ENCODE measurements at regions not wholly inside any gene's neighbourhood (a gene's known extent, or its start where the extent isn't known, plus 50 kb on each side); places are given as distances from the start of the nearest gene placed in this dataset.

DNA sequence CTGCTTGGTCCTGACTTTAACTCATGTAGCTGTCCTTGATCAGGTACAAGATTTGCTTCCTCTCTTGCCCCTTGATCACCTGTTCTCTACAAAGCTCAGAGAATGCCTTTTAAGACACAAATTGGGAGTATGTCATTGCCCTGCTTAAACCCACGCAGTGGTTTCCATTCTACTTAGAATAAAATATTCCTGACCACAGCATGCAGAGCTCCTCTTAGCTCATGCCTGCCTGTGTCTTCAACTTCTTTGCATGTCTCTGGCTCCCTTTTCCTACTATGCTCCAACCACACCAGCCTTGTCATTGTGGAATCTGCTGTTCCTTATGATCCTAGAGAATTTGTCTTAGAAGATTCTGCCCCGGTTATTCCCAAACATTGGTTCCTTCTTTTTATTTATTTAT, 393.1 kb downstream of the RRAGC start:
- TF ChIP-seq, protein P1, sequence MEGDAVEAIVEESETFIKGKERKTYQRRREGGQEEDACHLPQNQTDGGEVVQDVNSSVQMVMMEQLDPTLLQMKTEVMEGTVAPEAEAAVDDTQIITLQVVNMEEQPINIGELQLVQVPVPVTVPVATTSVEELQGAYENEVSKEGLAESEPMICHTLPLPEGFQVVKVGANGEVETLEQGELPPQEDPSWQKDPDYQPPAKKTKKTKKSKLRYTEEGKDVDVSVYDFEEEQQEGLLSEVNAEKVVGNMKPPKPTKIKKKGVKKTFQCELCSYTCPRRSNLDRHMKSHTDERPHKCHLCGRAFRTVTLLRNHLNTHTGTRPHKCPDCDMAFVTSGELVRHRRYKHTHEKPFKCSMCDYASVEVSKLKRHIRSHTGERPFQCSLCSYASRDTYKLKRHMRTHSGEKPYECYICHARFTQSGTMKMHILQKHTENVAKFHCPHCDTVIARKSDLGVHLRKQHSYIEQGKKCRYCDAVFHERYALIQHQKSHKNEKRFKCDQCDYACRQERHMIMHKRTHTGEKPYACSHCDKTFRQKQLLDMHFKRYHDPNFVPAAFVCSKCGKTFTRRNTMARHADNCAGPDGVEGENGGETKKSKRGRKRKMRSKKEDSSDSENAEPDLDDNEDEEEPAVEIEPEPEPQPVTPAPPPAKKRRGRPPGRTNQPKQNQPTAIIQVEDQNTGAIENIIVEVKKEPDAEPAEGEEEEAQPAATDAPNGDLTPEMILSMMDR (IDR thresholded peaks at IDR 0.05; ENCODE audit: insufficient read depth, low read length): no peak
- TF ChIP-seq POLR2AphosphoS5 (IDR thresholded peaks at IDR 0.05; ENCODE audit: low read depth): no peak

Data from HL-60 (cell line).